A204.1 (cell line): ENCODE measurements at regions not wholly inside any gene's neighbourhood (a gene's known extent, or its start where the extent isn't known, plus 50 kb on each side); places are given as distances from the start of the nearest gene placed in this dataset.

Experiments
- FAIRE-seq: peaks from 2 replicates; lab custom pipeline; 2012; peaks lifted over from hg19 to GRCh38; lab: Jason Lieb, UNC

DNA sequence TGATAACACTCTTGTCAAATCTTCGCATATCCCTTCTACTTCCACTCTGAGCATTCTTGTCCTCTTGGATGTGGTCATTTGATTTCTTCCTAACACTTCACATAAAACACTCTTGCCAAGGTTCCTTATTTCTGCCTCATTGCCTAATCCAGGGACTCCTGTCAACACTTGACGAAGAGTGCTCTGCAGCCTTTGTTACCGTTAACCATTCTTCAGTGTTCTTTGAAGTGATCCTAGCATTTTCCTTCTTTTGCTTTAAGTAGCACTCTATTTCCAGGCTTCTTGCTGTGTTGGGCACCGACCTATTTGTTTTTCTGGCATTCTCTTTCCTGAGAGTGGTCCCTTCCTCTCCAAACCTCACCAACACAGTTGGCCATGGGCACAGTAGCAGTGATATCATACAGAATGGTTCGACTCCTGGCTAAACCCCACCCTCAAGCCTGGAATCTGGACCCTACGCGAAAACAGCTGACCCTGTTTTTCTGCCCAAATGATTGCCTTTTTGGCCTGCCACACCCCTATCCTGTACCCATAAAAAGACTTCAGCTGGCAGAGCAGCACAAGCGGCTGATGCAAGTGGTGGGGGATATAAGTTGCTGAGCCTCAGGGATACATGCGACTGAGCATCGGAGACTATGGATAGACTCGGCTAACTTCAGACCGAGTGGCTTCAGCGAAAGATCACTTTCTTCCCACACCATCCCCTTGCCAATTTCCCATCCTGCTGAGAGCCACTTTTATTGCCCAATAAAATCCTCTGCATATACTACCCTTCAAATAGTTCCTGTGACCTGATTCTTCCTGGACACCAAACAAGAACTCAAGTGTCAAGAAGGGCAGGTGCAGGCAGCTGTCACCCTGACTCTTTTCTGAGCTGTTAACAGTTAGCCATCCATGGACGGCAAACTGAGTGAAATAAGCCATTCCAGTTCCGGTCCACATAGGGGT, 820.6 kb downstream of the CCSER2 start:
- no peak for FAIRE-seq

DNA sequence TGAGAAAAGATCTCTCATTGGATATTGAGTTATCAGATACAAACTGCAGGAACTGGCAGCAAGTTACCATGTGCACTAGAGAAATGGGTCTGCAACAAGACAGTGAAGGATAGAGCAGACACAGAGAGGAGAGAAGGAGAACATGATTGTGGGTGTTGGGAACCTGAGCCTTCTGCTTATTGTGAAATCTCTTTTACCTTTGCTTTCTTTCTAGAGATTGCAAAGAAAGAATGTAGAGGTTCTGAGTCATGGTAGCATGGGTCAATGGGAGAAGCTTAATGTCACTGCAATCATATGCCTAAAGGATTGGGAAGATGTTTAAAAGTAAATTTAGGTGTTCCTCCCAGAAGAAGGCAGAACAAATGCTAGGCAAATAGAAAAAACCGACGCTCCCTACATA, 821.4 kb downstream of the CCSER2 start:
- FAIRE-seq = no peak

DNA sequence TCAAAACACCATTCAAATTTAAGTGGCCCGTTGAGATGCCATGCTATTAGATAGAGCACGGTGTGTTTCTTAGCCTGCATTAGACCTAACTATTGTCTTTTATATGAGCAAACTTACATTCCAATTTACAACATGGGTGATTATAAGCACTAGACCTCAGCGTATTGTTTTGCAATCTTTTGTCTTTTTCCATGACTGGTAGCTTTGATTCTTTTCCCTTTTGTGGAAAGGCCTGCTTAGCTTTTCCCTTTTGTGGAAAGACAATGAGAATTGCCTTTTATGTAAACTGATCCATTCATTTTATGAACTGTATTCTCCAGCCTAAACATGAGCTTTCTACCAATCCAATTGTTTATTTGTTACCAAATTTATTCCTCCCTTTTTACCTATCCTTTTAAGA, 823.1 kb downstream of the CCSER2 start:
- FAIRE-seq = no peak

DNA sequence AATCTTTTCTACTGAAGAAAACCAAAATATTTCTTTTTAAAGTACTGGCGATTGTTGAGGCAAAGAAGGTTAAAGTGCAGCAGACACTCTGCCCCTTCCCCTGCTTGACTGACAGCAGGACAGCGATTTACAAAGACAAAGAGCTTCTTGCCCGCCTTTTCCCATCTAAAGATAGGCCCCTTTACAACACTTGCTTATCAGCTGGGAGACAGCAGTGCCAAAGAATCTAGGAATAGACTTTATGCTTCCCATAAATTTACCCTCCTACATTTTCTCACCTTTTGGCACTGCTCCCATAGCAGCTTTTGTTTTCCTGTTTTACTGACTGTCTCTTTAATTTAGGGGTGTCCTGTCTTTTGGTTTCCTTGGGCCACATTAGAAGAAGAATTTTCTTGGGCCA, 824.1 kb downstream of the CCSER2 start:
- FAIRE-seq = no peak

DNA sequence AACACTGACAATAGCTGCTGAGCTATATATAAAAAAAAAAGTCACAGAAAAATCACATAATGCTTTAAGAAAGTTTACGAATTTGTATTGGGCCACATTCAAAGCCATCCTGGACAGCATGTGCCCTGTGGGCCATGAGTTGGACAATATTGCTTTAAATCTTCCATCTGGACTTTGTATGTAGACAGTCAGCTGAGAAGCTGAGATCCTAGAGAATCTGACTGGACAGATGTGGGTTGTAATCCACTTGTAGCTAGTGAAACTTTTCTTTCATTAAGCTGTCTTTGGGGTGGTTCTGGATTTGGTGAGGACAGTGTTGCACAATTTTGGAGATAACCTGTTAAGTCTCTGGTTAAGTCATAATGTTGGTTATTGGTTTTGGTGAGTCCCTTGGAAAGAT, 824.5 kb downstream of the CCSER2 start:
- no peak for FAIRE-seq

DNA sequence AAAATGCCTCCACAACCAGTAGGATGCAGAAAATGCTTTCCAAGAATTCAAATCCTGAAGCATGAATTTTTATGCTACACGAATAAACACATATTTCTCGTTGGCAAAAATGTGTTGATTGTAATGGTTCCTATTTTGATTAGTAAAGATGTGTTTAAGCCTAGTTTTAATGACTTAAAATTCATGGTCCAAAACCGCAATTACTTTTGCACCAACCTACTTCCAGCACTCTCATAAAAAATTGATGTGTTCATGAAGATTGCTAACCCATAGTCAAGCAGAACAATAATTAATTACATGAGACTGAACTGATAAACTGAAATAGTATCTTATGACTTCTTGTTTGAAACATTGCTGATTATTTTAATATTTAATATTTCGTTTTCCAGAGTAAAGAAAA, 828.8 kb downstream of the CCSER2 start:
- no peak for FAIRE-seq

DNA sequence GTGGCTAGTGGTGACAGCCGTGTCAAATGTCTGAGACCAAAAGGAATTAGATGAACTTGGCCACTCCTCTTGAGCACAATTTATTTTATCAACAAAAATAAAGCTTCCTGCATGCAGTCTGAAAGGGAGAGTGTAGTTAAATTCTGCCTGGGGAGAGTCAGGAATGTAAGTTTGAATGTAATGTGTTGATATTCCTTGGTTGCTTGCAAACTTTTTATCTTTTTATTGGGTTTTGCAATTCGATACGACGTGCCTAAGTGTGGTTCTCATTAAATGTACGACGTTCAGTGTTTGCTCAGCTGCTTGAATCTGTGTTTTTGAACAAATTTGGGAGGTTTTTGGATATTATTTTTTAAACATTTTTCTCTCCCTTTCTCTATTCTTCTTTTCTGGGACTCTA, 839.9 kb downstream of the CCSER2 start:
- no peak for FAIRE-seq

DNA sequence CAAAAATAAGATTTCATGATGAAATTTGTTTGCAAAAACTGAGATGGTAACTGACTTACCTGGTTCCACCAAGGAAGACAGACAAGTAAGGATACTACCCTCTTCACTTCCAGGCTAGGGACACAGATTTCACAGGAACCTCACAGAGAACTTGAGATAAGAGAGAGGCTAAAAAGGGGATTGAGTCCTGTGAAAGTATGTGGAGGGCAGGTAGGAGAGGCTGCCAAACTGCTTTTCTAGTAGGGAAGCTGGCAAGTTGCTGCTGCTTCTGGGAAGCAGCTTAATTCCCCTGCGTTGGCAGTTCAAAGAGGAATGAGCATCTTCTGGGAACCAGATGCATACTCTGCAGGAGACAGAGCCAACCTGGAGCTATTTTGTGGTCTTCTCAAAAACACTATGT, 841.6 kb downstream of the CCSER2 start:
- FAIRE-seq = no peak

DNA sequence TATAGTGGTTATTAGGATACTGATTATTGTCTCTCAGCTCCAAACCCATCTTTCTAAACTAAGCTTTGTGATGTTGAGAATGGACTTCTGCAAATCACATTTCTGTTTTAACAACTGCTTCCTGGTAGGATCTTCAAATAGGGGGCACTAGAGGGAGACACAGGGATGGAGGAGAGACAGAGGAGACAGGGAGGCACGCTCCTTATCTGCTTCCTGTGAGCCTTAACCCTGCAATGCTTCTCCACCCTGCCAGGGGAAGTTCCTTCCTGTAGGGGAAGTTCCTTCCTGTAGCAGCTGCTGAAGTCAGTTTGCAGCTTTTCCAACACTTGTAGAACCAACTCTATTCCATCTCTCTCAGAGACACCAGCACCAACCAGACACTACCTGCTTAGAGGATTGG, 847.2 kb downstream of the CCSER2 start:
- no peak for FAIRE-seq

DNA sequence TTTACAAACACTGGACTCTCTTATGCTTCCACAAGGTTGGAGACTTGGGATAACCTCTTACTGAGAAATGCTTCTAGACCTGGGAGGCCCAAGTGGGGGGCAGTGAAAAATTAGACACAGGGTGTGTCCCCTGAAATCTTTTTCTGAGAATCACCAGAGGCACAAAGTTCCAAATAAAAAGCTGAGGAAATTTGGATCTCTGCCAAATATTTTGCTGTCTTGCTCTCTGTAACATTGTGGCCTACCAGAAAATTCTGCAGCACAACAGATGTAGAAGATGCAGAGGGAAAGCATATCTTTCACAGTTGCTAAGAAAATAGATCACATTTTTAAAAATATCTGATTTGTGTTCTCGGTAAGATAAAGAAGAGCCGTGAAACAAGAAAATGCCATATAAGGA, 849.4 kb downstream of the CCSER2 start:
- FAIRE-seq = no peak

DNA sequence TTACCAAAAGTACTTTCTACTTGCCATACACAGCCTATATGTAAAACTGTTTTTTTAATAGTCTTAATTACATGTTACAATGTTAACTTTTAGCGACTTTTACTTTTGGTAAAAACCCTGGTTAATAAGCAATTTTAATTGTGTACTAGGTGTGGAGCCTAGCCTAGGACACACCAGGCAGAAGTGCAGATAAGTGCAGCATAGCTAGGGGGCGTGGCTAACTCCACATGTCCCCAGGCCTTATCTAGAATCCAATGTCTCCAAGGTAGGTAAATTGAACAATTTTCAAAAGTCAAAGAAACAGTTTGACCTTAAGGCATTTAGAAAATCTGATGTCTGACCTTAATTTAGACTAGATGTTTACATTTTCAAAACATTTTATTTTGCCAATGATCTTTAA, 858.7 kb downstream of the CCSER2 start:
- no peak for FAIRE-seq

DNA sequence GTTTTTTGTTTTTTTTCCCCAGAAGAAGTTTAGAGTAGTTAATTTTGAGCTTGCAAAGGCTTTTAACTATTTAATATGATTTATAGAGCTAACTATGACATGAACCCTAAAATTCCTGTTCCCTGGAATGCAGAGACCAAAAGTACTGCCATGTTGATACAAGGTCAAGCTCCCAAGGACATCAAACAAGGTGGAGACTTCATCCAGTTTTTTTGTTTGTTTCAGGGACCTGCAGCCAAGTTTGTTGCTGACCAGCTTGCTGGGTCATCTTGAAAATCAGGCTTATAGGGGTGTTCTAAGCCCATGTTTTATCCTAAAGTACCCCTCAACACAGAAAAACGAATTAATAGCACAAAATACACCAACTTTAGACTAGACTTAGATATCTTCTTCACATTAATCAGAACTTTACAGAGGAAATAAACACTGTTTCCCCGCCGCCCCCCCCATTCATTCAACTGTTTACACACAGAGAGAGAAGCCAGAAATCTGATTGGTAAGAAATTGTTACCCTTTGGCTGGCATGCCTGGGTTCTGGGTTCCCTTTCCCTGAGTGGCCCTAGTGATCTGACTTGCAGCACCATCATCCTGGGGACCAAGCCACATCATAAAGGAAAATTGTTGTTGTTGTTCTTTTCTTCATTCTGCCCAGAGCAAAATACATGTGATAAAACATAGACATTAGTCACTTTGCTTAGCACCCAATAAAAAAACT, 860.5 kb downstream of the CCSER2 start:
- FAIRE-seq = no peak

DNA sequence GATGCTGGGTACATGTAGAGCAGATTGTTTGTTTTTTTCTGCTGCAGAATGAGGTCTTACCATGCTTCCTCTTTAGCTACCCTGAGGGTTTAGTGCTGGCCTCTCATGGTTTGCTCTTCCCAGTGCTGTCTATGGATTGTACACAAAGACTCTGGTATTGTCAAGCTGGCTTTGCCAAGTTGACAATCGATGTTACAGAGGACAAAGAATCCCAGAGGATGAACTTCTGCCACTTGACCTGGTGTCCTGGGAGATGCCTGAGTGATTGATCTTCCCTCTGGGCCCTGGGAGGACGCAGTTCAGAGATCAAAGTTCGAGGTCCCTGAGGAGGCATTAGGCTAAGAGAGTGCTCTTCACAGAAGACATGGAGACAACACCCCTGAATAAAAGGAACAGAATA, 865.4 kb downstream of the CCSER2 start:
- FAIRE-seq = no peak

DNA sequence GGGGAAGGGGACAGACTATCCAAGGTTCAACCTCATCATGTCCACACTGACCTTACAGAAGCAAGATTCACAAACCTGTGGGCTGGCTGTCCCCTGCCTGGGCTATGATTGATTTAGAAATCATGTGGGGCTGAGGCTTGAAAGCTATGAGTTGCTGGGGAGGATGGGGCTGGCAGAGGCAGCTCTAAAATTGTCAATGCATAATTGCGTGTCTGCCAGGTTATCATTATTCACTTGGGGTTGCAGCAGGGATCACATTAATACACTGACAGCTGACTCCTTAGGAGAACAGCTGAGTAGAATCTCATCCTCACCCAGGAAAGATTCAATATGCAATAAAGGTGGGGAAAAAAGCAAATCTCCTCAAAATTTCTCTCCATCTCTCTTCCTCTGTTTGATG, 866.3 kb downstream of the CCSER2 start:
- FAIRE-seq = no peak

DNA sequence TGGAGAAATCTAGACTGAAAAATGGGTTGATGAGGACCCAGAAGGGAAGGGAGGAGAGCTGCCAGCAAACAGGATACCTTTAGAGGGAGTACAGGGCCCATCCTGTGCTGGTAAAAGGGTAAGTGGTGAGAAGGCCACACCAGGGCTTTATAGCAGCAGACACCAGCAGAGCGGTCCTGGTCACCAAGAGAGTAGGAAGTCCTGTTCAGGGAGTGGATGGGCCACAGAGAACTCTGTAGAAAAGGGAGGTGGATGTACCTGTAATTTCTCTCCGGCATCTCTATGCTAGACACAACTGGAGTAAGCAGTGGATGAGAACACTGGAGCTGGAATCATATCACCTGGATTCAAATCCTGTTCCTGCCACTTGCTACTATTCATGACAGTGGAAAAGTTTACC, 867.2 kb downstream of the CCSER2 start:
- no peak for FAIRE-seq

DNA sequence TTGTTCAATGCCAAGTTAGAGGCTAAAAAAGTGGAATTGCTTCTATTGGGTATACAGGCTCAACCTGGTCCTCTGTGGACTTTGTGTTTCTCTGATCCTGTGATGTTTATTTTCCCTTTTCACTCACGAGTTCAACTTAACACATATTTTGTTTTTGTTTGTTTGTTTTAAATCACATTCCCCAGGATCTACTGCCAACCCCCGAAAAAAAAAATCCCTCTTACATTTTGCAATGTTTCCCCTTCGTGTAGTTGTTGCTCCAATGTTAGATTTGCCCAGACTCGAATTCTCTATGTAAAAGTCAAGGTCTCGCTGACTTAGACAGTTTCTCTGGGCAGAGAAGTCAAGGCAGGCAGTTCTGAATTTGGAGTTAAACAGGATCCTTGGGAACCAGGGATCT, 876.4 kb downstream of the CCSER2 start:
- no peak for FAIRE-seq

DNA sequence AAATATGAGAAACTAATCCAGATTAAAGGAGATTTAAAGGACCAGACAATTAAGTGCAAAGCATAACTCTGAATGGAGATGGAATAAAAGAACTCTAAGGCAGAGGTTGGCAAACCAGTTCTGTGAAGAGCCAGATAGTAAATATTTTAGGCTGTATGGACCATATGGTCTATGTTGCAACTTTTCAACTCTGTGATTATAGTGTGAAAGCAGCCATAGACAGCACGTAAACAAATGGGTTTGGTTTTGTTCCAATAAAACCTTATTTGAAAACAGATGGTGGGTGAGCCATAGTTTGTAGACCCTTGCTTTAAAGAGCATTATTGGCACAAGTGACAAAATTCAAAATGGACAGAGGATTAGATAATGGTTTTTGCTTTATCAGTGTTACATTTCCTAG, 884.1 kb downstream of the CCSER2 start:
- FAIRE-seq = no peak

DNA sequence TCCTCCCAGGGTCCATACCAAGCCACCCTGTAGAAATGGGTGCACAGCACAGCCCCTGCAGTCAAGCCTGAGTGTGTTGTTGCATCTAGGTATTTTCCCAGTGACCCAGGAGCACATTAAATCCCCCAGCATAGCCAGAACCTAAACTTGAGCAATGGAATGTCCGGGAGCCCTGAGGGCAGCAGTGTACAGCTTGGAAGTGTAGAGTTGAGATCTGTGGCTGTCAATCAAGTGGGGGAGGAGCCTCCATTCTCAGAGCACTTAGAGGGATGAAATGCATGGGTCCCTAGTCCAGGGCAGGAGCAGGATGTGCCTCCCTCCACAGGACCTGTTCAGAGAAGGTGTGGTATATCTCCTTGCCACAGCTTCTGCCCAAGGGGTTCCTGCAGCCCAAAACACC, 885.1 kb downstream of the CCSER2 start:
- FAIRE-seq = no peak

DNA sequence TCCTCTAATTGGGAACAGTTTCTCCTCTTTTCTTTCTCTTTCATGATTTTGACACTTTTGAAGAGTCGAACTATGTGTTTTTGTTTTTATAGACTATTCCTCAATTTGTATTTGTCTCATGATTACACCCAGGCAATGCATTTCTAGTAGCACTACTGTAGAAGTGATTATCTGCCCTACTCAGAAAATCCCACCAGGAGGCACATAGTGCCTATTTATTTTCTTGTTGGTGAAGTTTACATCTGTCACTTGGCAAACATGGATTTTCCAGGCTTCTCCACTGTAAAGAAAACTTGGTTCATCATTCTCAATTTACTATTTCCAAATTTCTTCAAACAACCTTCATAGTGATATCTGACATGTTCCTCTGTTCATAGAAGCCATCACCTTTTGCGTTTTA, 893.9 kb downstream of the CCSER2 start:
- no peak for FAIRE-seq

DNA sequence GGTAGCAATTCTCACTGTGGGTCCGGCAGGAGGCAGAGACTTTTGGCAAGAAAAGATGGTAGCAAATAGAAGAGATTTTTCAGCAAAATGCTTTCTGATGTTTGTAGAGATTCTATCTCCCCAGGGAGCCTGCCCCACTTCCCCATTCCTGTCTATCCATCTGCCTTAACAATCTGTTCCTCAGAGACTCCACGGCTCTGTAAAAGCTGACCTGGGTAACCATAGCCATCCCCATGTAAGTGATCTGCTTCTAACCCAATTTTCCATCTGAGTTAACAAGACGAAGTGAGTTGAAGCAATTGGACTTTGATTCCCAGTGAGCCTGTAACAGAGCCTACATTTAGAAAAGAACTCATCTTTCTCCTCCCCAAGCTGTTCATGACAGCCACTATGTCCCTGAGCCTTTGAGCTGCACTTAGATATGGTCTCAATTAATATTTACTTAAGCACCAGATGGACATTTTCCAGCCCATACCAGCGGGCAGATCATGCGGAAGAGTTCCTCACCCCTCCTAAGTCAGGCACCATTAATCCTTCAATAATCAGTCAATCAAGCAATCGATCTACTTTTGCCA, 896.1 kb downstream of the CCSER2 start:
- FAIRE-seq = no peak

DNA sequence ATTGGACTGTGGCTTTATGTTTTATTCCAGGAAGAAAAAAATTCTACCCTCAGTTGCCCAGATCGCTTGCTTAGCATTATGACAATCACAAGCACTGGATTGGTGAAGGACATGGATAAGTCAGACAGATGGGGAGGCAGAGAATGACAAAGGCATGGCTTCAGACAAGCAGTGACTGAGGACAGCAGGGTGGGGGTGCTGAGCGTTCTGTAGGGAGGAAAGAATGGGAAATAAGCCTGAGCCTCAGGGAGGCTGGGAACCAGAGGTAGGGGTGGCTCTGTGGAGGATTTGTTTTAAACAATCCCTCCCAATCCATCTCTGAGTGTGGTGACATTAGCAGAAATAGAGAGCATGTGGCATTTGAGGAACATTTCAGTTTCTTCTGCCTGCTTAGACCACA, 896.9 kb downstream of the CCSER2 start:
- no peak for FAIRE-seq

DNA sequence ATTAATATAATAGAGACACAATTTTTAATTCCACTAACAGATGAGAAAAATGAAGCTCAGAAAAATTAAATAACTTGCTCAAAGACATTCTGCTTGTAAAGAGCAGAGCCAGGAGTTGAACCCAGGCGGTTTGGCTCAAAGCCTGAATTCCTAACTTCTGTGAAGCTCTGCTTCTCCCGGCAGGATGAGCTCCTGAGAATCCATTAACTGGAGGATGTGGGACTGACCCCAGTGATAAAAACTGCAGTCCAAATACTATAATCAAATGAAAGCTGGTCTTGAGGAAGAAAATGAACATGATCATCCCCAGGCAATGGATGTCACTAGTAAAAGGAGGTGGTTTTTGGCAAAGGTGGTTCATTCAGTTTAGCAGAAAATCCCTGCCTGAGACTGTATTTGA, 898.2 kb downstream of the CCSER2 start:
- no peak for FAIRE-seq

DNA sequence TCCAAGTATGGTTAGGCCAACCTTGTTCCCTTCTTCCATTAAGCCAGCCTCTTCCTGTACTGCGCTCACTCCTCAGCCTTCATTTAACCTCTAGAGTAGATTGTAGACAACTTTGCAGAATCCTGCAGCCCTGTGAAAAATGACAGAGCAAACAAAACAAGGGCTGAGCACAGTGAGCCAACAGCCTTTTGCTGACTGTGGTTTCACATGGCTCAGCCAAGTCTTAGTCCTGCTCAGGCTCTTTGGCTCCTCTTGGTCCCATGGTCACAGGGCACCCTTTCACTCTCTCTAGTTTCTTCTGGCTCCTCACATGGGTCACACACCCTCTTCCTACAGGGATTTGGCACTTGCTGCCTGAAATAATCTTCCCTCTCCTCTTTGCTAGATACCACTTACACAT, 900.3 kb downstream of the CCSER2 start:
- FAIRE-seq = no peak
